ENCODE measurements at regions not wholly inside any gene's neighbourhood (a gene's known extent, or its start where the extent isn't known, plus 50 kb on each side); places are given as distances from the start of the nearest gene placed in this dataset.

- no peak overlapping the region for H3K27ac ChIP-seq (replicated peaks; ENCODE audit: low read length)
- no peak overlapping the region for H4K8ac ChIP-seq (ENCODE audit: low read depth, low read length)
- no peak overlapping the region for H2BK15ac ChIP-seq (ENCODE audit: low read length)
- peaks cover 2 to 15% of the 10 kb centered on the region in 2 donors for H3K4me1 ChIP-seq (ENCODE audit: control insufficient read depth in 2 of 2, insufficient read depth in 1 of 2, low read depth in 1 of 2, low read length in 2 of 2)
- H2BK120ac ChIP-seq (ENCODE audit: low read depth, low read length) = no peak overlapping the region
- H3K79me1 ChIP-seq (ENCODE audit: low read depth, low read length) = no peaks in the 10 kb centered on the region
- no peak overlapping the region for H3K4me3 ChIP-seq (ENCODE audit: low read length in 2 of 2)
- no peaks in the 10 kb centered on the region for H3K36me3 ChIP-seq (replicated peaks in 1 of 2; ENCODE audit: control insufficient read depth in 2 of 2, insufficient read depth in 2 of 2, low read length in 2 of 2)
- no peak overlapping the region for H2BK12ac ChIP-seq (ENCODE audit: low read length)
- no peak overlapping the region for H3K4ac ChIP-seq (ENCODE audit: low read length)
- H3K9ac ChIP-seq (ENCODE audit: low read depth, low read length, poor library complexity) = no peak overlapping the region
- no peak overlapping the region for H4K91ac ChIP-seq (ENCODE audit: low read depth, low read length, poor library complexity)
- peaks cover 4 to 10% of the 10 kb centered on the region in 2 donors for H3K9me3 ChIP-seq (replicated peaks in 1 of 2; ENCODE audit: control insufficient read depth in 2 of 2, insufficient read depth in 1 of 2, low read depth in 1 of 2, low read length in 2 of 2)
- H3K4me2 ChIP-seq (ENCODE audit: insufficient read depth, low read length, poor library complexity, severe bottlenecking) = no peak overlapping the region
- no peak for DNase-seq (ENCODE audit: low spot score)
- no peak overlapping the region for H3K23ac ChIP-seq (ENCODE audit: low read depth, low read length, poor library complexity)
- H2AFZ ChIP-seq (ENCODE audit: low read length) = no peak overlapping the region
- no peak overlapping the region for H2AK5ac ChIP-seq (ENCODE audit: low read depth, low read length)
- no peak overlapping the region for H2BK5ac ChIP-seq (ENCODE audit: low read length)
- H3K27me3 ChIP-seq (ENCODE audit: control insufficient read depth in 3 of 3, insufficient read depth in 3 of 3, low read depth in 1 of 3, low read length in 3 of 3) = no peaks in the 10 kb centered on the region
- H3K18ac ChIP-seq (ENCODE audit: low read length) = no peak overlapping the region
- H3K14ac ChIP-seq (ENCODE audit: low read length) = no peak overlapping the region
- WGBS, 2 donors (ENCODE audit: extremely low coverage in 2 of 2, insufficient read length in 2 of 2, insufficient replicate concordance in 1 of 2) = no CpG with 5 or more reads among the region's 4 CpGs
Observed at GRCh38 chr22:26757496-26757895, 100.1 kb downstream of the MIAT start.

- Histone ChIP-seq H3K4me2 (ENCODE audit: insufficient read depth, low read length, poor library complexity, severe bottlenecking) (no peak overlapping the region), H3K23ac (ENCODE audit: low read depth, low read length, poor library complexity) (no peak overlapping the region), H2AFZ (ENCODE audit: low read length) (no peak overlapping the region), H2AK5ac (ENCODE audit: low read depth, low read length) (peak overlapping the region; percentile 8), H3K14ac (ENCODE audit: low read length) (no peak overlapping the region), H3K27ac (replicated peaks; ENCODE audit: low read length) (no peak overlapping the region), H3K36me3 (replicated peaks in 1 of 2; ENCODE audit: control insufficient read depth in 2 of 2, insufficient read depth in 2 of 2, low read length in 2 of 2) (no peaks in the 10 kb centered on the region), H3K9me3 (replicated peaks in 1 of 2; ENCODE audit: control insufficient read depth in 2 of 2, insufficient read depth in 1 of 2, low read depth in 1 of 2, low read length in 2 of 2) (peaks cover under 1 to 9% of the 10 kb centered on the region in 2 donors), H3K18ac (ENCODE audit: low read length) (no peak overlapping the region), H3K9ac (ENCODE audit: low read depth, low read length, poor library complexity) (no peak overlapping the region), H4K91ac (ENCODE audit: low read depth, low read length, poor library complexity) (no peak overlapping the region), H2BK120ac (ENCODE audit: low read depth, low read length) (no peak overlapping the region), H2BK5ac (ENCODE audit: low read length) (no peak overlapping the region), H2BK15ac (ENCODE audit: low read length) (no peak overlapping the region), H3K79me1 (ENCODE audit: low read depth, low read length) (peaks cover 2% of the 10 kb centered on the region), H3K27me3 (ENCODE audit: control insufficient read depth in 3 of 3, insufficient read depth in 3 of 3, low read depth in 1 of 3, low read length in 3 of 3) (no peaks in the 10 kb centered on the region), H3K4me1 (ENCODE audit: control insufficient read depth in 2 of 2, insufficient read depth in 1 of 2, low read depth in 1 of 2, low read length in 2 of 2) (peaks cover 0 to 3% of the 10 kb centered on the region in 2 donors), H4K8ac (ENCODE audit: low read depth, low read length) (no peak overlapping the region), H3K4ac (ENCODE audit: low read length) (no peak overlapping the region), H3K4me3 (ENCODE audit: low read length in 2 of 2) (no peak overlapping the region), H2BK12ac (ENCODE audit: low read length) (no peak overlapping the region)
- DNase-seq (ENCODE audit: low spot score) = no peak
- whole genome bisulfite sequencing, 2 donors (ENCODE audit: extremely low coverage in 2 of 2, insufficient read length in 2 of 2, insufficient replicate concordance in 1 of 2) = no CpG with 5 or more reads among the region's 17 CpGs
Observed at GRCh38 chr22:26762503-26763472, 105.4 kb downstream of the MIAT start.

GRCh38 chr22:26763633-26764361, 106.4 kb downstream of the MIAT start:
- no peak overlapping the region for H2BK15ac ChIP-seq (ENCODE audit: low read length)
- peaks cover 0 to 9% of the 10 kb centered on the region in 2 donors for H3K9me3 ChIP-seq (replicated peaks in 1 of 2; ENCODE audit: control insufficient read depth in 2 of 2, insufficient read depth in 1 of 2, low read depth in 1 of 2, low read length in 2 of 2)
- H3K18ac ChIP-seq (ENCODE audit: low read length) = peak overlapping the region; percentile 22
- H2BK5ac ChIP-seq (ENCODE audit: low read length) = no peak overlapping the region
- H4K91ac ChIP-seq (ENCODE audit: low read depth, low read length, poor library complexity) = no peak overlapping the region
- peaks cover 2% of the 10 kb centered on the region for H3K79me1 ChIP-seq (ENCODE audit: low read depth, low read length)
- no peak overlapping the region for H3K27ac ChIP-seq (replicated peaks; ENCODE audit: low read length)
- WGBS, 2 donors (ENCODE audit: extremely low coverage in 2 of 2, insufficient read length in 2 of 2, insufficient replicate concordance in 1 of 2) = no CpG with 5 or more reads among the region's 16 CpGs
- no peak overlapping the region for H2BK120ac ChIP-seq (ENCODE audit: low read depth, low read length)
- no peak overlapping the region for H2AFZ ChIP-seq (ENCODE audit: low read length)
- no peak overlapping the region for H3K9ac ChIP-seq (ENCODE audit: low read depth, low read length, poor library complexity)
- no peak overlapping the region for H3K4me3 ChIP-seq (ENCODE audit: low read length in 2 of 2)
- H3K27me3 ChIP-seq (ENCODE audit: control insufficient read depth in 3 of 3, insufficient read depth in 3 of 3, low read depth in 1 of 3, low read length in 3 of 3) = no peaks in the 10 kb centered on the region
- no peak for DNase-seq (ENCODE audit: low spot score)
- no peak overlapping the region for H3K14ac ChIP-seq (ENCODE audit: low read length)
- H3K4ac ChIP-seq (ENCODE audit: low read length) = no peak overlapping the region
- no peak overlapping the region for H2BK12ac ChIP-seq (ENCODE audit: low read length)
- peaks cover 0 to 5% of the 10 kb centered on the region in 2 donors for H3K4me1 ChIP-seq (ENCODE audit: control insufficient read depth in 2 of 2, insufficient read depth in 1 of 2, low read depth in 1 of 2, low read length in 2 of 2)
- H4K8ac ChIP-seq (ENCODE audit: low read depth, low read length) = no peak overlapping the region
- peak overlapping the region; percentile 8 for H3K23ac ChIP-seq (ENCODE audit: low read depth, low read length, poor library complexity)
- H3K36me3 ChIP-seq (replicated peaks in 1 of 2; ENCODE audit: control insufficient read depth in 2 of 2, insufficient read depth in 2 of 2, low read length in 2 of 2) = no peaks in the 10 kb centered on the region
- H3K4me2 ChIP-seq (ENCODE audit: insufficient read depth, low read length, poor library complexity, severe bottlenecking) = no peak overlapping the region
- peak overlapping the region; percentile 72 for H2AK5ac ChIP-seq (ENCODE audit: low read depth, low read length)

Measured in neuronal stem cell (in vitro differentiated cells).